ENCODE measurements at regions not wholly inside any gene's neighbourhood (a gene's known extent, or its start where the extent isn't known, plus 50 kb on each side); places are given as distances from the start of the nearest gene placed in this dataset.

DNA sequence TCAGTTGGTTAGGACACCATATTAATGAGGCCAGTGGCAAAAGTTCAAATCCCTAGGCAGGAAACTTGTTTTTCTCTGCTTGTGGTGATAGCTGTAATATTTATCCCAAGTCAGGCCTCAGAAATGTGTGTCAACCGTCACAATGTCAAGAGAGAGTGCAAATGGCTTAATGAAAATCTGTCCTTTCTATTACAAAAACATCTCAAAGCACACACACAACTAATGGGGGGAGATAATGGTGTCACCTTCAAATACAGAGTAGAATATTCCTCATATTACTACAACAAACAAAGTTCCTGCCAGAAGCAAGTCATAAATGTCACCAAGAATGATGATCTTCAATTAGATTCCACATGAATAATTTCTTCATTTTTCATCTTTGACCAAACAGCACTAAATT, 127.2 kb upstream of the MARCHF11 start:
- Histone ChIP-seq H3K9me2 (ENCODE audit: low read depth, low read length) (no peaks in the 10 kb centered on the region), H3K9ac (ENCODE audit: low read length) (no peak overlapping the region), H4K20me1 (ENCODE audit: insufficient read depth, low read length) (no peaks in the 10 kb centered on the region), H3K4me3 (ENCODE audit: low read depth, low read length, poor library complexity, severe bottlenecking) (no peak overlapping the region), H3K27ac (ENCODE audit: low read depth, low read length, poor library complexity, severe bottlenecking) (no peak overlapping the region), H3K79me2 (ENCODE audit: insufficient read depth, low read length) (no peaks in the 10 kb centered on the region), H3K9me3 (ENCODE audit: low read length) (no peaks in the 10 kb centered on the region), H3K4me1 (ENCODE audit: insufficient read depth, low read length, severe bottlenecking) (no peaks in the 10 kb centered on the region), H3K27me3 (ENCODE audit: insufficient read depth, low read length) (no peaks in the 10 kb centered on the region), H3K4me2 (ENCODE audit: low read length) (no peak overlapping the region), H3F3A (ENCODE audit: insufficient read depth, low read length) (no peaks in the 10 kb centered on the region), H3K36me3 (ENCODE audit: insufficient read depth, low read length) (no peaks in the 10 kb centered on the region), H2AFZ (ENCODE audit: low read length) (no peak overlapping the region)
- TF ChIP-seq EZH2 (IDR thresholded peaks at IDR 0.05; ENCODE audit: borderline replicate concordance, low read length), result no peak
- TF ChIP-seq CTCF (IDR thresholded peaks at IDR 0.05; ENCODE audit: low read length), result no peak

GRCh38 chr5:16304846-16305245, 125.3 kb upstream of the MARCHF11 start:
- Histone ChIP-seq H3K27ac (ENCODE audit: low read depth, low read length, poor library complexity, severe bottlenecking) (no peak overlapping the region), H3K36me3 (ENCODE audit: insufficient read depth, low read length) (no peaks in the 10 kb centered on the region), H3K4me3 (ENCODE audit: low read depth, low read length, poor library complexity, severe bottlenecking) (no peak overlapping the region), H3K4me2 (ENCODE audit: low read length) (no peak overlapping the region), H3K9me3 (ENCODE audit: low read length) (no peaks in the 10 kb centered on the region), H3K4me1 (ENCODE audit: insufficient read depth, low read length, severe bottlenecking) (no peaks in the 10 kb centered on the region), H3F3A (ENCODE audit: insufficient read depth, low read length) (no peaks in the 10 kb centered on the region), H2AFZ (ENCODE audit: low read length) (no peak overlapping the region), H3K9ac (ENCODE audit: low read length) (no peak overlapping the region), H3K79me2 (ENCODE audit: insufficient read depth, low read length) (no peaks in the 10 kb centered on the region), H3K9me2 (ENCODE audit: low read depth, low read length) (no peaks in the 10 kb centered on the region), H3K27me3 (ENCODE audit: insufficient read depth, low read length) (no peaks in the 10 kb centered on the region), H4K20me1 (ENCODE audit: insufficient read depth, low read length) (no peaks in the 10 kb centered on the region)
- no peak for TF ChIP-seq EZH2 (IDR thresholded peaks at IDR 0.05; ENCODE audit: borderline replicate concordance, low read length)
- no peak for TF ChIP-seq CTCF (IDR thresholded peaks at IDR 0.05; ENCODE audit: low read length)

GRCh38 chr5:16296946-16297345, 117.4 kb upstream of the MARCHF11 start:
- Histone ChIP-seq H3K36me3 (ENCODE audit: insufficient read depth, low read length) (no peaks in the 10 kb centered on the region), H3K4me2 (ENCODE audit: low read length) (no peak overlapping the region), H3K4me3 (ENCODE audit: low read depth, low read length, poor library complexity, severe bottlenecking) (no peak overlapping the region), H3F3A (ENCODE audit: insufficient read depth, low read length) (no peaks in the 10 kb centered on the region), H3K27me3 (ENCODE audit: insufficient read depth, low read length) (no peaks in the 10 kb centered on the region), H3K9me2 (ENCODE audit: low read depth, low read length) (no peaks in the 10 kb centered on the region), H2AFZ (ENCODE audit: low read length) (no peak overlapping the region), H3K79me2 (ENCODE audit: insufficient read depth, low read length) (no peaks in the 10 kb centered on the region), H4K20me1 (ENCODE audit: insufficient read depth, low read length) (no peaks in the 10 kb centered on the region), H3K27ac (ENCODE audit: low read depth, low read length, poor library complexity, severe bottlenecking) (no peak overlapping the region), H3K9ac (ENCODE audit: low read length) (no peak overlapping the region), H3K9me3 (ENCODE audit: low read length) (0 out of 2 replicates have a peak, but pooled peaks cover 2% of the 10 kb centered on the region), H3K4me1 (ENCODE audit: insufficient read depth, low read length, severe bottlenecking) (no peaks in the 10 kb centered on the region)
- TF ChIP-seq CTCF (IDR thresholded peaks at IDR 0.05; ENCODE audit: low read length), result no peak
- TF ChIP-seq EZH2 (IDR thresholded peaks at IDR 0.05; ENCODE audit: borderline replicate concordance, low read length), result no peak
